Suppressor macrophage treated with lipopolysaccharide for 4 hours (primary cell): ENCODE measurements at regions not wholly inside any gene's neighbourhood (a gene's known extent, or its start where the extent isn't known, plus 50 kb on each side); places are given as distances from the start of the nearest gene placed in this dataset.

ENCODE experiments used
- DNase-seq: peaks from one replicate; pipeline ENCODE4 v3.0.0-alpha.2; 2020

- no peak for DNase-seq
Measured at GRCh38 chr6:100130630-100131029, 136.6 kb upstream of the MCHR2 start.

- DNase-seq = no peak
Measured at GRCh38 chr6:100126790-100127484, 132.9 kb upstream of the MCHR2 start.

GRCh38 chr6:100121854-100122609 lies 128.0 kb upstream of the MCHR2 start:
- DNase-seq = no peak

- no peak for DNase-seq
Measured at GRCh38 chr6:100119261-100119660, 125.2 kb upstream of the MCHR2 start.

- DNase-seq = no peak
Measured at GRCh38 chr6:100118301-100118700, 124.3 kb upstream of the MCHR2 start.

GRCh38 chr6:100117680-100118079 lies 123.7 kb upstream of the MCHR2 start:
- no peak for DNase-seq

- peak; percentile 36 for DNase-seq
Measured at GRCh38 chr6:100116411-100117194, 122.6 kb upstream of the MCHR2 start.

- DNase-seq = no peak
Measured at GRCh38 chr6:100115407-100116101, 121.5 kb upstream of the MCHR2 start.

- DNase-seq = no peak
Measured at GRCh38 chr6:100112855-100113508, 119.0 kb upstream of the MCHR2 start.

GRCh38 chr6:100105919-100106529 lies 112.0 kb upstream of the MCHR2 start:
- DNase-seq = no peak

- DNase-seq = no peak
Measured at GRCh38 chr6:100105138-100105537, 111.1 kb upstream of the MCHR2 start.

- DNase-seq = no peak
Measured at GRCh38 chr6:100103931-100104330, 109.9 kb upstream of the MCHR2 start.

GRCh38 chr6:100103194-100103593 lies 109.2 kb upstream of the MCHR2 start:
- no peak for DNase-seq

GRCh38 chr6:100101644-100102043 lies 107.6 kb upstream of the MCHR2 start:
- no peak for DNase-seq

GRCh38 chr6:100100776-100101175 lies 106.8 kb upstream of the MCHR2 start:
- no peak for DNase-seq

- peak; percentile 39 for DNase-seq
Measured at GRCh38 chr6:100099189-100100074, 105.4 kb upstream of the MCHR2 start.

GRCh38 chr6:100096936-100097335 lies 102.9 kb upstream of the MCHR2 start:
- DNase-seq = no peak

- no peak for DNase-seq
Measured at GRCh38 chr6:100096341-100096740, 102.3 kb upstream of the MCHR2 start.

- DNase-seq = no peak
Measured at GRCh38 chr6:100093405-100093804, 99.4 kb upstream of the MCHR2 start.

GRCh38 chr6:100088009-100088408 lies 94.0 kb upstream of the MCHR2 start:
- no peak for DNase-seq

- no peak for DNase-seq
Measured at GRCh38 chr6:100084991-100085364, 91.0 kb upstream of the MCHR2 start.
